ENCODE measurements at regions not wholly inside any gene's neighbourhood (a gene's known extent, or its start where the extent isn't known, plus 50 kb on each side); places are given as distances from the start of the nearest gene placed in this dataset.
A peak's percentile ranks its signal among the peaks of the same experiment; 100 is the strongest.
"Not testable (repeated sequence)": the region's sequence is repeated elsewhere in the genome, so short reads cannot be mapped to it uniquely, and the experiment has no call there.

DNA sequence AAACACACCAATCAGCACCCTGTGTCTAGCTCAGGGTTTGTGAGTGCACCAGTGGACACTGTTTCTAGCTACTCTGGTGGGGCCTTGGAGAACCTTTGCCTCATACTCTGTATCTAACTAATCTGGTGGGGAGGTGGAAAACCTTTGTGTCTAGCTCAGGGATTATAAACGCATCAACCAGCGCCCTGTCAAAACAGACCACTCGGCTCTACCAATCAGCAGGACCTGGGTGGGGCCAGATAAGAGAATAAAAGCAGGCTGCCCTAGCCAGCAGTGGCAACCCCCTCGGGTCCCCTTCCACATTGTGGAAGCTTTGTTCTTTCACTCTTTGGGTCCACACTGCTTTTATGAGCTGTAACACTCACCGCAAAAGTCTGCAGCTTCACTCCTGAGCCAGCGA, 121.8 kb downstream of the FSCB start:
- not testable (repeated sequence) for DNase-seq

DNA sequence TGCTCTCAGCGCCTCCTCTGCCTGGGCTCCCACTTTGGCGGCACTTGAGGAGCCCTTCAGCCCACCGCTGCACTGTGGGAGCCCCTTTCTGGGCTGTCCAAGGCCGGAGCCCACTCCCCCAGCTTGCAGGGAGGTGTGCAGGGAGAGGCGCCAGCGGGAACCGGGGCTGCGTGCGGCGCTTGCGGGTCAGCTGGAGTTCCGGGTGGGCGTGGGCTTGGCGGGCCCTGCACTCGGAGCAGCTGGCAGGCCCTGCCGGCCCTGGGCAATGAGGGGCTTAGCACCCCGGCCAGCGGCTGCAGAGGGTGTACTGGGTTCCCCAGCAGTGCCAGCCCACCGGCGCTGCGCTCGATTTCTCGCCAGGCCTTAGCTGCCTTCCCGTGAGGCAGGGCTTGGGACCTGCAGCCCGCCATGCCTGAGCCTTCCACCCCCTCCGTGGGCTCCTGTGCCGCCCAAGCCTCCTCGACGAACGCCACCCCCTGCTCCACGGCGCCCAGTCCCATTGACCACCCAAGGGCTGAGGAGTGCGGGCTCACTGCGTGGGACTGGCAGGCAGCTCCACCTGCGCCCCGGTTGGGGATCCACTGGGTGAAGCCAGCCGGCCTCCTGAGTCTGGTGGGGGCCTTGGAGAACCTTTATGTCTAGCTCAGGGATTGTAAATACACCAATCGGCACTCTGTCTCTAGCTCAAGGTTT, 122.3 kb downstream of the FSCB start:
- DNase-seq = not testable (repeated sequence)

DNA sequence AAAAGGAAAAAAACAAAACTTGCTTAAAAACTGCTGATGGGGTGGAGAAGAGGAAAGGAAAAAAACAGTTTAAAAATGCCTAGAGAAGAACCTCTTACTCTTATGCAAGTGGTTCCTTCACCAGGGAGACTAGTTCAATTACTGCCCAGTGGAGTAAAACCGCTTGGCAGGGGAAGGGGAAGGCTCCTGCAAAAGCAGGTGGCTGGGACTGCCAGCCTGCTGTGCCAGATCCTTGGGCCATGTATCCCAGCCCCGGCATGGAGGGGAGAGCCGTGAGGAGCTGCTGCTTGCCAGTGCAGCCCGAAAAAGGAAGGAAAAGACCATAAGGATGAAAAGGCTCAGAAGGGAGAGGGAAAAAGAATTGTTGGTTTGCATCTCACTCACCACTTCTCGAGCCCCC, 123.0 kb downstream of the FSCB start:
- no peak for DNase-seq

DNA sequence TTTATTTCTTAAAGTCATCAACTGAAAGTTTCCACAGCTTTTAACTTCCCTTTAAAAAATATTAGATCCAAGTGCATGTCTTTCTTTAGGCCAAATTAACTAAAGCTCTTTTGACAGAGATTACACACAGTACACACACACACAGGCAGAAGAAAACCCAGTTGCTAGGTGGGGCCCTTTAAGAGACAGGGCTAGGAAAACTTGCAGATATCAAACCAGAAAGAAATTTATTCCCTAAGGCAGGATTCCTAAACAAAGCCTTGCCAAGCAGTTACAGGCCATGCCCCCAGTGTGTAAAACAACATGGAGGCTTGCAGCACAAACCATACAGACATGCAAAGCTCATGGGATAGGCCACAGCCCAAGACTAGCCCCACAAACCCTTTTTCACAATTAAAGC, 123.4 kb downstream of the FSCB start:
- DNase-seq = no peak

DNA sequence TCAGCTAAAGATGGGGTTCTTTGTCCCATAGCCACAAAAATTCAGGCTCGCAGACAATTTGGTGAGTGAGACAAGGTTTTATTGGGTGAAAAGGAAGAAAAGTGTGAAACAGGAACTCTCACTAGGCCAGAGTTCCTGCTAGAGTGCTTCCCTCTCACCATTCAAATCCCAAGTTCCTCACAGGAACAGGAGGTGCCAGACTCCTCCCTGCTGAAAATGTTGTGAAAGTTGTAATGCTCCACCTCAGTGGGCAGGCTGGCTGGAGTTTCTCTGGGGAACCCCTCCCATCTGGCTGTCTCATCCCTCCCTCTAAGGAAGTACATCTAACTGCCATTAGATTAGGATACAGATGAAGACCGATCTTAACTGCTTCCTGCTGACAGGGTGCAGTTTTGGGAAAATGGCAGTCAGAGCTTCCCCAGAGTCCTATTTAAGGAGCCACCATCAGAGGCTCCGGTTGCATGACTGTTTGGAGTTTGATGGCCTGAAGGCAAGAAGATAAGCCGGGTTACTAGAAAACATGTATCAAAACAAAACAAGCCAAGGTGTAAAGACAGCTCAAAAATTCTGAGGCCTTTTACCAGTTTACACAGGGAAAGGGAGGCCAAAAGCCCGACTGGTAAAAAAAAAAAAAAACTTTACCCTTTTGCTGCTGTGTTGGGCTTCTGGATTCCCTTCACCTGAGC, 127.6 kb downstream of the FSCB start:
- no peak for DNase-seq

DNA sequence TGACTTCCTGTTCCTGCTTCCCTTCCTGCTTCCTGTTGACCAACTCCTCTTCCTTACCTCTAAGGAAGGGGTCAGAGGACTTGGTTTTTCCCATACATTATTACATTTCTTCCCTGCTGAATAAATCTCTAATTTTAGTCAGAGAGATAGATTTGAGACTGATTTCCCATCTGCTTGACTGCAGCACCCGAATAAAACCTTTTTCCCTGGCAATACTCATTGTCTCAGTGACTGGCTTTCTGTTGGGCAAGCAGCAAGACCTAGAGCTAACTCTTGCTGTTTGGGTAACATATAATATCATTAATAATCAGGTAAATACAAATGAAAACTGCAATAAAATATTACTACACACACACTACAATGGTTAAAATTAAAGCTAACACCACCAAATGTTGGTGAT, 132.2 kb downstream of the FSCB start:
- DNase-seq = no peak

DNA sequence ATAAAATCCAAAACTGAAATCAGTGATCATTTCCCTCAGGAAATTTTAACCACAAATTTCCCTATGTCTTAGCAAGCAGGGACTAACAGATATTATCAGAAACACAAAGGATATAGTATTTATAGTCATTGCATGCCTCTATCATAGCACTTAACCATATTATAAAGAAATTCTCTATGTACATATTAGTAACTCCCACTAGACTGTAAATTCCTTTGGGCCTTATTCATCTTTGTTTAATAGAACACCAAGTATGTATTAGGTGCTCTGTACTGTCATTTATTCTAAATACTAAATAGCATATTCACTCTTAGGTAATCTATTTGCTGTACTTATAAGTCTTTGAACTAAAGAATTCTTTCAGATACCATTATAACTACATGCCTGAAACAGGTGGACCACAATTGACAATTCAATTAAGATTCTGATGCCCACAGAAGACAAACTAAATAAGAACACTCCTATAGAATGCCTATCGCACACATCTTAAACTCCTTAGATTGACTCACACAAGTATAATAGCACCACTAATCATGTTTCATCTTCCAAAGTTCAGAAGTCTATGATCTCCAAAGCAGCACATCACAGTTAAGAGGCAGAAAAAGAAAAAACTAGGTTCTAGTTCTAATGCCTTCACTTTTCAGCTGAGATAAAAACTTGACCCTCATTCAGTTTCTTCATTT, 134.1 kb downstream of the FSCB start:
- no peak for DNase-seq

DNA sequence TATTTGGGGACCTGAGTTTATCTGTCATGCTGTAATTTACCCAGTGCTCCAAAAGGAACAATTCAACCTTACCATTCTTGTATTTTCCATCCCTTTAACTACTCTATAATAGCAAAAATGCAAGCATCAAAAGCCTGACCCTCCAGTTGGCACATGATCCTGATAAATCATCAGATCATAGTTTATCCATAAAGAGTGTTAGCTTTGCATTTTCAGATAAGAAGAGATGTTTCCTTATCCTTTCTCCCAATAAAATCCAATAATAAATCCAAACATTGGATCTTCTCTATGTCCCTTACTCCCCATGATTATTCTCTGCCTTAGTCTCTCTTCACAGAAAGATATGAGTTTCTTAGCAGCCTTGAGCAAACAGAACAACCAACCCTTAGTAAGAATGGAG, 134.9 kb downstream of the FSCB start:
- no peak for DNase-seq

DNA sequence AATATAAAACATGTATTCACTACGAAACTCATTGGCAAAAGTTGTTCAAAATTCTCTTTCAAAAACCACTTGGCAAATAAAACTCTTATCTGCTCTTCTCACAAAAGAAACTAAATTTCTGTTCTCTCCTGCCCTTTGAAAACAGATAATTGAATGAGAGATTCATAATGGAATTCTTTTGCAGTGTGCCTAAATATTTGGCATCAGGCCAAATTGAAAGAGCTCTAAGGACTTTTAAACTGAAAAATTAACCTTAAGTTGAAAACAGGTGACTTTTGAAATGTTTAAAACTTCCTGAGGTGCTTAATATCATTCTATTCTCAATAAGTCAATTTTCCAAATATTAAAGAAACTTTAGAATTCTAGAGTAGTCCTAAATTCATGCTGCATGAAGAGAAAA, 136.4 kb downstream of the FSCB start:
- DNase-seq = no peak

DNA sequence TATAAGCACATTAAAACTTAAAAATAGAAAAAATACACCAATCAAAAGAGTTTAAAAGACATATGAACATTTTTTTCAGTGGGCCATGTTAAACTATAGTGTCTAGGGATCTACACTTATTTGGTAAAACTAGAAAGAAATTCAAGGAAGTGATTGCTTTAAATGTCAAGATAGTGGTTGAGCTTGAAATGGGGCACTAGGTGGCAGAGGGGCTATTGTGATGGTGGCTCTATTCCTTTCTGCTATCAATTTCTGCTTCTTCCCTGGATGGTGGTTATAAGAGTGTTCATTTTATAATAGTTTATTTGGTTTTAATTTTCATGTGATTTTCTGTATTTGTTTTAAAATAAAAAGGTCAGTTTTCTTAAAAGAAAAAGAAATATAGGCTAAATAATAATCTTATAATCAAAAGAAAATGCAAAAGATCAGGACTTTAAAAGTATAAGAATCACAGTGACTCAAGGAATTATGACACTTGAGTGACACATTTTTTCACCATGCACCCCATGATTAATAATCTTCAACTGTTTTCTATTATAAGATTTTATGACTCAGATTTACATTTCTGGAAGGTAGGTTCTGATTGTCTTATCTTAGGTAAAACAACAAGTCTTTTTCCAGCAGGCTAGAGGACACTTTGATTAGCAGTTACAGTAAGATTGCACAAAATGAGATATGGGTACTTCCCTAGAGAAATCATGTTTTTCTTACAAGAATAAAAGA, 137.5 kb downstream of the FSCB start:
- DNase-seq = peak in 1 of 2 experiments; percentile 42

DNA sequence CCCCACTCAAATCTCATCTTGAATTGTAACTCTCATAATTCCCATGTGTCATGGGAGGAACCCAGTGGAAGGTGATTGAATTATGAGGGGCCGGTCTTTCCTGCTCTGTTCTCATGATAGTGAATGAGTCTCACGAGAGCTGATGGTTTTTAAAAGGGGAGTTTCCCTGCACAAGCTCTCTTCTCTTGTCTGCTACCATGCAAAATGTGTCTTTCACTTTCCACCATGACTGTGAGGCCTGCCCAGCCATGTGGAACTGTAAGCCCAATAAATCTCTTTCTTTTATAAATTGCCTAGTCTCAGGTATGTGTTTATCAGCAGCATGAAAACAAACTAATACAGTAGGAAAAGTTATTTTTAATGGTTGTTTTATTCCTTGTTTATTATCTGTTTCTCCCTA, 146.0 kb downstream of the FSCB start:
- no peak for DNase-seq

DNA sequence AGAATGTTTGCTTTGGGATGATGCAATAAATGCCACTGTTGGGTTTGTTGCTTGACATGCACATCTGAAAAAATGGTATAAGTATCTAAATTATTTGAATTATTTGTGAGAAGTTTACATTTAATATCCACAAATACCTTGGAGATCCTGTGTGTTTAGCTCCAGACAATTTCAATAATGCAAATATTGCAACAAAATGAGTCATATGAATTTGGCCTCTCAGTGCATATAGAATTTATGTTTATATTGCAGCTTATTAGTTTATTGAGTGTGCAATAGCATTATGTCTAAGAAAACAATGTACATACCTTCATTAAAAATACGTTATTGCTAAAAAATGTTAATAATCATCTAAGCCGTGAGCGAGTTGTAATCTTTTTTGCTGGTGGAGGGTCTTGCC, 153.3 kb downstream of the FSCB start:
- DNase-seq = no peak

DNA sequence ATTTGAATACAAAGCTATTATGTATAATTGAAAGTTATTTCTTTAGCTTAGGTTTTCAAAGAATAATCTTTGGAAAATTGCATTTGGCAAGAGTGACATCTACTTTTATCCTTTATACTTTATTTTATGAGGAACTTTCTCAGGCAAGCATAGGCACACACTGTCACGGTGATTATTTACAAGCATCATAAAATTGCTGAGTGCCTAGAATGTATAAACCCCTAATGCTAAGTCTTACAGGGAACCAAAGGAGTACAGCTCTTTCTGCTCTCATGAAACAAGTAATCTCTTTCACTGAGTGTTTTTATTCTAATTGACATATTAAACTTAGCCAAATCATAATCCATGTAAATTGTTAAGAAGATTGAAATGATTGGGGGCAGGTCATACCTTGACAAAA, 154.9 kb downstream of the FSCB start:
- no peak for DNase-seq

DNA sequence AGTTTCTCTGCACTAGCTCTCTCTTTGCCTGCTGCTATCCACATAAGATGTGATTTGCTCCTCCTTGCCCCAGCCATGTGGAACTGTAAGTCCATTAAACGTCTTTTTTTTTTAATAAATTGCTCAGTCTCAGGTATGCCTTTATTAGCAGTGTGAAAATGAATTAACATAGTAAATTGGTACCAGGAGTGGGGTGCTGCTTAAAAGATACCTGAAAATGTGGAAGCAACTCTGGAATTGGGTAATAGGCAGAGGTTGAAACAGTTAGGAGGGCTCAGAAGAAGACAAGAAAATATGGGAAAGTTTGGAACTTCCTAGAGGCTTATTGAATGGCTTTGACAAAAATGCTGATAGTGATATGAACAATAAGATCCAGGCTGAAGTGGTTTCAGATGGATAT, 159.8 kb downstream of the FSCB start:
- DNase-seq = no peak

DNA sequence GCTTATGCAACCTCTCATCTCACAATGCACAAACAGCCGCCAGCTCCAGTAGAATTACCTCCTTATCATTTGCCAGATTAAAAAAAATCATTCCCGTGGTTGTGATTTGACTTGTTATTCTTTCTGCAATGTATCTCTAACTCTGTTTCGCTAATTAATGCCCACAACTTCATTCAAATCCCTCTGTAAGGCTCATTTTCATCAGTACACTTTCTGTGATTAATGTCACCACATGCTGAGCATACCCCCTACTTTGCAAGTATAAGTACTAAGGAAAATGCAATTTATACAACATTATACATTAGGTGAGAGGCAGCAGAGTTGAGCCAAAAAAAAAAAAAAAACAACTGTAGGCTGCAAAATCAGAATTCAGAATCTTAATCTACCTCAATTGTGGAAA, 166.0 kb downstream of the FSCB start:
- DNase-seq = peak in 1 of 2 experiments; percentile 15

DNA sequence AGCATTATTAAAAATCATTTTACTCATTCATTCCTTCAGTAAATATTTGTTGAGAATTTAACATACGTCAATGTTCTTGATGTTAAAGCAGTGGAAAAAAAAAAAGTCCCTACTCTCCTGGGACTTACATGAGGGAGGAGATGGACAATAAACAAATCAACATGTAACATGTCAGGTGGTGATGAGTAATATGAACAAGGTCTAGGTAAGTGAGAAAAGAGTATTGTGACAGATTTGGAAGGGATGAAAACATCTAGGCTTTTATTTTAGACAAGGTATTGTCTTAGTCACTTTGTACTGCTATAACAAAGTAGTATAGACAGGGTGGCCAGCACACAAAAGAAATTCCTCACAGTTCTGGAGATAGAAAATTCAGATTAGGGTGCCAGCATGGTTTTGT, 167.2 kb downstream of the FSCB start:
- no peak for DNase-seq

DNA sequence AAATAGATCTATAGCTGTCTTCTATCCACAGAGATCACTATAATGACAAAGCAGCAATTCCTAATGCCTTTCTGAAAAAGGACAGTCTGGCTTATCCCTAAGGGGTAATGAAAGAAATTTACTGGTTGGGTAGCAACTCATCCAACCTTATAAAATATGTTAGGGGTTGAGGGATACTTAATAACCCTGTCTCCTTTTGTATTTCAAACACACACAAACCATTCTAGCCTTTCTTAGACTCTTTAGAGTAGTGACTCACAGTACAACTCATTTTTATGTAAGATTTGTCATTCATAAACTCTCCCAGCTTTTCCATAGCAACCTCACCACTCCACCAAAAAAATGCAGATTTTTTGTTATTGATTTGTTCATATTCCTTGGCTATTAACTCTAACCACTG, 167.9 kb downstream of the FSCB start:
- DNase-seq = no peak

DNA sequence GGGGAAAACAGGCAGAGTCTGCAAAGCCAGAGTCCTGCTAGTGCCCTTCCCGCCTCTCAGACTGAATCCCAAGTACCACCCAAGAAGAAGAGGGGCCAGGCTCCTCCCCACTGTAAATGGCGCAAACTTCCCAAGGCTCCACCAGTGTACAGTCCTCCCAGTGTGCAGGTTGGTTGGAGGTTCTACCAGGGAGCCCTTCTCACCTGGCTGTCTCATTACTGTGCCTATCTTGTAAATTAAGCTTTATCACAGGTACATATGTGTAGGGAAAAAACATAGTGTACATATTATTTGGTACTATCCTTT, 189.7 kb downstream of the FSCB start:
- DNase-seq = no peak

DNA sequence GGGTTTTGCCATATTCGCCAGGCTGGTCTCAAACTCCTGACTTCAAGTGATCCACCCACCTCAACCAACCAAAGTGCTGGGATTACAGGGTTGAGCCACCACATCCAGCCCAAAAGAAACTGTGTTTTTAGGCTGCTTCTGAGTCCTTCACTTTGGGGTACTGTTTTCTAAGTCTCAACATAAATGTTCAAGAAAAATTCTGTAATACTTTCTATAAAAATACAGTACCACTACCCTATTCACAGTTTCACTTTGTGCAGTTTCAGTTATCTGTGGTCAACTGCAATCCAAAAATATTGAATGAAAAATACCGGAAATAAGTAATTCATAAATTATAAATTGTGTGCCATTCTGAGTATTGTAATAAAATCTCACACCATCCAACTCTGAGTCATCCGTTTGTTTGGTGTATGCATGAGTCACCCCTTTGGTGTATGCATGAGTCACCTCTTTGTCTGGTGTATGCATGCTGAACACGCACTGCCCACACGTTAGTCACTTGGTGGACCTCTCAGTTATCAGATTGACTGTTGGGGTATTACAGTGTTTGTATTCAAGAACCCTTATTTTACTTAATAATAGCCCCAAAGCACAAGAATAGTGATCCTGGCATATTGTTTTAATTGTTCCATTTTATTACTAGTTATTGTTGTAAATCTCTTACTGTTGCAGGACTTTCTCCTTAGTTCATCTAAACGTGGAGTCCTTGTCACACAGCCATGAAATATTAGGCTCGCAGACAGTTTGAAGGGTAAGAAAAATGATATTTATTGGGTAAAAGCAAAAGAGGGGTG, 190.2 kb downstream of the FSCB start:
- no peak for DNase-seq

DNA sequence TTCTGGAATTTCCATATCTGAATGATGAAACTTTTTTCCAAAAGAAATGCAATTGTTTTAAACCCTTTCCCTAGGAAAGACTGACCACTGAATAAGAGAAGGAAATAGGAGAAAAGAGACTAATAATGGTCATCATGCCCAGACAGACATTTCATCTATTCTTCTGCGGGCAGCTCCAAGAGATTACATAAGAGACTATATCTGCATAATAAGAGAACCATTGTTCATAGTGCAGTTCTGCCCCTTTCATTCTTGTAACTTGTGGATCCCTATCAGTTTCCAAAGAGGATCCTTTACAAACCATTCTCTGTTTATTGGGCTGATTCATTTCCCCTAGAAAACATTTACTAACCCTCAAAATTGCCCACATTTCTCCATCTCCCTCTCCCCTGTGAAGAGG, 197.8 kb downstream of the FSCB start:
- peak in 1 of 2 experiments; percentile 27 for DNase-seq

DNA sequence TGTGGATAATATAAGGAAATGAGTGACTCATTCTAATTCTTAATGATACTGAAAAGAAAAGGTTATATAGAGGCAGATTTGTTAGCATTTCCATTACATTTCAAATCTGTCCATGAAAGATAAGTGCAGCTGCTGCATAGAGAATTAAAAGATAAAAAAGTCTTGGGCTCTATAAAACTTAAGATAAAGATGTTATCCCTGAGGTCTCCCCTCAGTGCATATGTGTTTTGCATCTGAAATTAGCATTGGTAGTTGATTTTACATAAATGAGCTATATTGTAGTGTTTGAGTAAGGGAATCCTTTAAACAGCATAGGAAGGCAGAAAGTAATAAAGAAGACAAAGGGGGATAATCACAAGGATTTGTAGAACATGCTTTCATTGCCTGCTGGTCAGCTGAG, 206.2 kb downstream of the FSCB start:
- no peak for DNase-seq

DNA sequence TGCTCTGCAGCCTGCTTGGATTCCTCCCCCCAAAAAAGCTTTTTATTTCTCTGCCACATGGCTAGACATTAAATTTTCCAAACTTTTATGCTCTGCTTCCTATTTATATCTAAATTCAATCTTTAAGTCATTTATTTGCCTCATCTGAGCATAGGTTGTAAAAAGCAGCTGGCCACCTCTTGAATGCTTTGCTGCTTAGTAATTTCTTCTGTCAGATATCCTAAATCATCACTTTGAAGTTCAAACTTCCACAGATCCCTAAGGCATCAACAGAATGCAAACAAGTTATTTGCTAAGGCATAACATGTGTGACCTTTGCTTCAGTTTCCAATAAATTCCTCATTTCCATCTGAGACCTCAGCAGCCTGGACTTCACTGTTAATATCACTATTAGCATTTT, 209.6 kb downstream of the FSCB start:
- no peak for DNase-seq

DNA sequence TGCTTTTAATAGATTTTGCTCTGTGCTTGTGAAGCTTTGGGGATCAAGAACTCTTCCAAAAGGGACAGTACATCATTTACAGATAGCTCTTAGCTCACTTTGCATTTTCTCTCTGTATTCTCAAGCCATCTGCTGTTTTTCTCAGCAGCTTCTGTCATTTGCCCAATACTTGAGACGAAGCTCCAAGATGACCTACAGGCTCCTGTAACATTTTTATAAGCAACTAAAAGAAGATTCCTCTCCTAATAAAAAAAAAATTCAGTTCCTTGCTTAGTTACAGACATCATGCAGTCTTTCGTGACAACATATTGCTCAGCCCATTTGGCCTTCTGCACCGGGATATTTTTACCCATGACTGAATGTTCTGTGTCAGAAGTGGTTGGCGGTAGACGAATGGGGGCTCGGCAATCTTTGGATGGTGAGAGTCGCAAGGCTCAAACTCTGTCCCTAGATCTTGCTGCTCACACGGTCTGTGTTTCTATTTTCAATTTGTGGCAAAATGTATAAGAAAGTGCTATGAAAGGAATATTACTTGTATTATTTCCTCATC, 215.6 kb downstream of the FSCB start:
- DNase-seq = no peak

Data from NCI-H524 (cell line).